PC-9 (cell line): ENCODE measurements at regions not wholly inside any gene's neighbourhood (a gene's known extent, or its start where the extent isn't known, plus 50 kb on each side); places are given as distances from the start of the nearest gene placed in this dataset.

Experiments
- BruUV-seq: library from RNA; stranded (reverse); fragments of 400-500 nt; replicated peaks from 2 replicates; lab custom pipeline; 2021; lab: Mats Ljungman, UMichigan
- CTCF ChIA-PET: fragments of 300-600 bp; sonication (Branson Sonifier 250); formaldehyde crosslinking; loops from one replicate; lab custom pipeline; 2022; ENCODE audit warnings: antibody characterized with exemption; lab: Charles Lee
- POLR2A ChIA-PET: fragments of 300-600 bp; sonication (Branson Sonifier 250); formaldehyde crosslinking; loops from one replicate; lab custom pipeline; 2022; ENCODE audit warnings: antibody characterized with exemption; ENCODE audit not compliant: unreplicated experiment; lab: Charles Lee
- DNase-seq, 2 experiments: peaks; one replicate each; pipeline versions ENCODE4 v3.0.0 to v3.0.0-alpha.2; 2015 to 2022; ENCODE audit warnings: mixed read lengths in 1 of 2
- H2AFZ ChIP-seq: fragments of 200-600 bp; sonication (generic); 2 replicates; pipeline ENCODE4 v1.8.1; 2017; ENCODE audit warnings: antibody characterized with exemption
- H3F3A ChIP-seq: fragments of 200-600 bp; sonication (generic); 2 replicates; pipeline ENCODE4 v1.8.1; 2017; ENCODE audit warnings: antibody characterized with exemption, mild to moderate bottlenecking, low read depth; ENCODE audit not compliant: insufficient read depth
- H3K27ac ChIP-seq: fragments of 200-600 bp; sonication (generic); 2 replicates; pipeline ENCODE4 v1.6.1; 2016; ENCODE audit warnings: mixed run types
- H3K27me3 ChIP-seq: fragments of 200-600 bp; sonication (generic); 2 replicates; pipeline ENCODE4 v1.6.1; 2016; ENCODE audit warnings: low read depth, mixed run types; ENCODE audit not compliant: insufficient read depth
- H3K36me3 ChIP-seq: fragments of 200-600 bp; sonication (generic); 2 replicates; pipeline ENCODE4 v1.6.1; 2016; ENCODE audit warnings: low read depth, mixed run types
- H3K4me1 ChIP-seq: fragments of 200-600 bp; sonication (generic); replicated peaks from 2 replicates; pipeline ENCODE4 v1.6.1; 2016; ENCODE audit warnings: mixed run types; ENCODE audit not compliant: insufficient read depth
- H3K4me2 ChIP-seq: fragments of 200-600 bp; sonication (generic); 2 replicates; pipeline ENCODE4 v1.6.1; 2017; ENCODE audit warnings: mixed run types
- H3K4me3 ChIP-seq: fragments of 200-600 bp; sonication (generic); 2 replicates; pipeline ENCODE4 v1.6.1; 2016; ENCODE audit warnings: mixed run types
- H3K79me2 ChIP-seq: fragments of 200-600 bp; sonication (generic); 2 replicates; pipeline ENCODE4 v1.6.1; 2017; ENCODE audit warnings: low read depth, mixed run types
- H3K9me2 ChIP-seq: fragments of 200-600 bp; sonication (generic); 2 replicates; pipeline ENCODE4 v1.8.1; 2017; ENCODE audit warnings: mild to moderate bottlenecking; ENCODE audit not compliant: insufficient read depth
- H3K9me3 ChIP-seq: fragments of 200-600 bp; sonication (generic); 2 replicates; pipeline ENCODE4 v1.8.1; 2016; ENCODE audit warnings: low read depth; ENCODE audit not compliant: insufficient read depth
- H4K20me1 ChIP-seq: fragments of 200-600 bp; sonication (generic); 2 replicates; pipeline ENCODE4 v1.8.1; 2017; ENCODE audit not compliant: insufficient read depth
- EZH2 ChIP-seq: fragments of 200-600 bp; sonication (generic); IDR thresholded peaks from 2 replicates; pipeline ENCODE4 v1.8.0; 2017; ENCODE audit warnings: antibody characterized with exemption, low read depth
- intact Hi-C: fragments of 100-400 bp; cut with micrococcal nuclease; formaldehyde crosslinking; loops from one replicate; pipeline ENCODE4 v1.10.0; 2022; ENCODE audit not compliant: unreplicated experiment
- TF ChIP-seq, protein P1 (sequence below): fragments of 200-600 bp; sonication (generic); conservative IDR thresholded peaks from 2 replicates; pipeline ENCODE4 v1.6.1; 2017; ENCODE audit warnings: mixed run types, antibody characterized with exemption, mild to moderate bottlenecking, moderate library complexity

GRCh38 chr7:67725423-67725822 is 728.8 kb downstream of the TYW1 start:
- Histone ChIP-seq H3F3A (no peaks in the 10 kb centered on the region), H3K79me2 (no peaks in the 10 kb centered on the region), H3K4me3 (no peak overlapping the region), H3K9me3 (0 out of 2 replicates have a peak, but pooled peaks cover 4% of the 10 kb centered on the region), H3K4me1 (no peaks in the 10 kb centered on the region), H3K4me2 (no peak overlapping the region), H4K20me1 (no peaks in the 10 kb centered on the region), H3K36me3 (no peaks in the 10 kb centered on the region), H2AFZ (no peak overlapping the region), H3K9me2 (no peaks in the 10 kb centered on the region), H3K27me3 (peaks cover 16% of the 10 kb centered on the region; the same call in 1 of the 2 replicates), H3K27ac (no peak overlapping the region)
- intact Hi-C loops = no loop called here
- CTCF ChIA-PET = no interaction called here
- POLR2A ChIA-PET = no interaction called here
- DNase-seq = no peak
- TF ChIP-seq, protein P1, sequence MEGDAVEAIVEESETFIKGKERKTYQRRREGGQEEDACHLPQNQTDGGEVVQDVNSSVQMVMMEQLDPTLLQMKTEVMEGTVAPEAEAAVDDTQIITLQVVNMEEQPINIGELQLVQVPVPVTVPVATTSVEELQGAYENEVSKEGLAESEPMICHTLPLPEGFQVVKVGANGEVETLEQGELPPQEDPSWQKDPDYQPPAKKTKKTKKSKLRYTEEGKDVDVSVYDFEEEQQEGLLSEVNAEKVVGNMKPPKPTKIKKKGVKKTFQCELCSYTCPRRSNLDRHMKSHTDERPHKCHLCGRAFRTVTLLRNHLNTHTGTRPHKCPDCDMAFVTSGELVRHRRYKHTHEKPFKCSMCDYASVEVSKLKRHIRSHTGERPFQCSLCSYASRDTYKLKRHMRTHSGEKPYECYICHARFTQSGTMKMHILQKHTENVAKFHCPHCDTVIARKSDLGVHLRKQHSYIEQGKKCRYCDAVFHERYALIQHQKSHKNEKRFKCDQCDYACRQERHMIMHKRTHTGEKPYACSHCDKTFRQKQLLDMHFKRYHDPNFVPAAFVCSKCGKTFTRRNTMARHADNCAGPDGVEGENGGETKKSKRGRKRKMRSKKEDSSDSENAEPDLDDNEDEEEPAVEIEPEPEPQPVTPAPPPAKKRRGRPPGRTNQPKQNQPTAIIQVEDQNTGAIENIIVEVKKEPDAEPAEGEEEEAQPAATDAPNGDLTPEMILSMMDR = no peak
- TF ChIP-seq EZH2 = no peak
- BruUV-seq = no TSS peak

GRCh38 chr7:67729771-67730170 is 733.1 kb downstream of the TYW1 start:
- Histone ChIP-seq H3K9me2 (no peaks in the 10 kb centered on the region), H3K79me2 (no peaks in the 10 kb centered on the region), H2AFZ (no peak overlapping the region), H3K27ac (no peak overlapping the region), H3F3A (no peaks in the 10 kb centered on the region), H3K9me3 (0 out of 2 replicates have a peak, but pooled peaks cover 4% of the 10 kb centered on the region), H3K4me1 (no peaks in the 10 kb centered on the region), H4K20me1 (no peaks in the 10 kb centered on the region), H3K27me3 (peaks cover 16% of the 10 kb centered on the region; the same call in 1 of the 2 replicates), H3K36me3 (no peaks in the 10 kb centered on the region), H3K4me2 (no peak overlapping the region), H3K4me3 (no peak overlapping the region)
- CTCF ChIA-PET = no interaction called here
- no peak for TF ChIP-seq EZH2
- TF ChIP-seq, protein P1 = no peak
- DNase-seq = no peak
- POLR2A ChIA-PET = no interaction called here
- no TSS peak for BruUV-seq
- intact Hi-C loops = no loop called here

- no peak overlapping the region for H2AFZ ChIP-seq
- H3K9me2 ChIP-seq = no peaks in the 10 kb centered on the region
- no TSS peak for BruUV-seq
- H3K4me1 ChIP-seq = no peaks in the 10 kb centered on the region
- DNase-seq = no peak
- intact Hi-C loops = no loop called here
- no peaks in the 10 kb centered on the region for H3F3A ChIP-seq
- no peaks in the 10 kb centered on the region for H3K9me3 ChIP-seq
- CTCF ChIA-PET = no interaction called here
- TF ChIP-seq, protein P1 = no peak
- no peak for TF ChIP-seq EZH2
- POLR2A ChIA-PET = no interaction called here
- H3K4me3 ChIP-seq = no peak overlapping the region
- H3K4me2 ChIP-seq = no peak overlapping the region
- peaks cover 17% of the 10 kb centered on the region; the same call in 1 of the 2 replicates for H3K27me3 ChIP-seq
- H4K20me1 ChIP-seq = no peaks in the 10 kb centered on the region
- no peak overlapping the region for H3K27ac ChIP-seq
- no peaks in the 10 kb centered on the region for H3K79me2 ChIP-seq
- H3K36me3 ChIP-seq = no peaks in the 10 kb centered on the region
Measured at GRCh38 chr7:67731704-67732103, 735.1 kb downstream of the TYW1 start.
